ENCODE measurements at regions not wholly inside any gene's neighbourhood (a gene's known extent, or its start where the extent isn't known, plus 50 kb on each side); places are given as distances from the start of the nearest gene placed in this dataset.
A peak's percentile ranks its signal among the peaks of the same experiment; 100 is the strongest.

DNA sequence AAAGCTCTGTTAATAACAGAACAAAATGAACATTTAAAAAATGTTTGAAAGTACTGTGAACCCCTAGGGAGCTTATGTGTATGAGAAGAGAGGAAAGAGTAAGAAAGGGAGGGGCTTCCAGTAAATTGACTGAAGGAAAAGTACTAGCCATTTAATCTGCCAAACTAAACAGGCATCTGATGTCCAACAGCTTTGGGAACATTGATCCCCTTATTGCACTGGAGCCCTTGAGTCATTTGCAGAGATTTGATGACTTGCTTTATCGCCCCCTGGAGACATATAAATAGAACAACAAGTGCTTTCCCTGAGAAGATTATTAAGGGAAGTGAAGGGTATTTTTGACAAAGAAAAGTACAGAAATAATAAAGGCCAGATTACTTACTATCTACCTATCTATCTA, 319.3 kb upstream of the NOVA1 start:
- DNase-seq (no peak), ATAC-seq (ENCODE audit: insufficient read depth, low read depth) (no peak)
- Histone ChIP-seq H4K20me1 (ENCODE audit: insufficient read depth, low read length) (no peaks in the 10 kb centered on the region), H3K4me1 (ENCODE audit: insufficient read depth, low read length) (no peaks in the 10 kb centered on the region), H2AFZ (ENCODE audit: low read depth, low read length) (no peak overlapping the region), H3K36me3 (ENCODE audit: insufficient read depth, low read length) (no peaks in the 10 kb centered on the region), H3K9me3 (ENCODE audit: insufficient read depth, low read length, severe bottlenecking) (no peaks in the 10 kb centered on the region), H3K4me3 (ENCODE audit: low read depth in 1 of 2, low read length in 2 of 2) (no peak overlapping the region), H3K9ac (ENCODE audit: low read depth, low read length) (no peak overlapping the region), H3K79me2 (ENCODE audit: insufficient read depth, low read length) (no peaks in the 10 kb centered on the region), H3K27ac (ENCODE audit: low read length) (no peak overlapping the region), H3K27me3 (ENCODE audit: insufficient read depth, low read length, poor library complexity) (no peaks in the 10 kb centered on the region), H3K4me2 (ENCODE audit: insufficient read depth, low read length) (no peak overlapping the region)
- TF ChIP-seq, protein P1, sequence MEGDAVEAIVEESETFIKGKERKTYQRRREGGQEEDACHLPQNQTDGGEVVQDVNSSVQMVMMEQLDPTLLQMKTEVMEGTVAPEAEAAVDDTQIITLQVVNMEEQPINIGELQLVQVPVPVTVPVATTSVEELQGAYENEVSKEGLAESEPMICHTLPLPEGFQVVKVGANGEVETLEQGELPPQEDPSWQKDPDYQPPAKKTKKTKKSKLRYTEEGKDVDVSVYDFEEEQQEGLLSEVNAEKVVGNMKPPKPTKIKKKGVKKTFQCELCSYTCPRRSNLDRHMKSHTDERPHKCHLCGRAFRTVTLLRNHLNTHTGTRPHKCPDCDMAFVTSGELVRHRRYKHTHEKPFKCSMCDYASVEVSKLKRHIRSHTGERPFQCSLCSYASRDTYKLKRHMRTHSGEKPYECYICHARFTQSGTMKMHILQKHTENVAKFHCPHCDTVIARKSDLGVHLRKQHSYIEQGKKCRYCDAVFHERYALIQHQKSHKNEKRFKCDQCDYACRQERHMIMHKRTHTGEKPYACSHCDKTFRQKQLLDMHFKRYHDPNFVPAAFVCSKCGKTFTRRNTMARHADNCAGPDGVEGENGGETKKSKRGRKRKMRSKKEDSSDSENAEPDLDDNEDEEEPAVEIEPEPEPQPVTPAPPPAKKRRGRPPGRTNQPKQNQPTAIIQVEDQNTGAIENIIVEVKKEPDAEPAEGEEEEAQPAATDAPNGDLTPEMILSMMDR (IDR thresholded peaks at IDR 0.05; ENCODE audit: borderline replicate concordance, extremely low read depth, low read length, poor library complexity, severe bottlenecking) = peak; percentile 37
- TF ChIP-seq EZH2 (IDR thresholded peaks at IDR 0.05; ENCODE audit: borderline replicate concordance, low read depth, low read length, severe bottlenecking) = no peak

DNA sequence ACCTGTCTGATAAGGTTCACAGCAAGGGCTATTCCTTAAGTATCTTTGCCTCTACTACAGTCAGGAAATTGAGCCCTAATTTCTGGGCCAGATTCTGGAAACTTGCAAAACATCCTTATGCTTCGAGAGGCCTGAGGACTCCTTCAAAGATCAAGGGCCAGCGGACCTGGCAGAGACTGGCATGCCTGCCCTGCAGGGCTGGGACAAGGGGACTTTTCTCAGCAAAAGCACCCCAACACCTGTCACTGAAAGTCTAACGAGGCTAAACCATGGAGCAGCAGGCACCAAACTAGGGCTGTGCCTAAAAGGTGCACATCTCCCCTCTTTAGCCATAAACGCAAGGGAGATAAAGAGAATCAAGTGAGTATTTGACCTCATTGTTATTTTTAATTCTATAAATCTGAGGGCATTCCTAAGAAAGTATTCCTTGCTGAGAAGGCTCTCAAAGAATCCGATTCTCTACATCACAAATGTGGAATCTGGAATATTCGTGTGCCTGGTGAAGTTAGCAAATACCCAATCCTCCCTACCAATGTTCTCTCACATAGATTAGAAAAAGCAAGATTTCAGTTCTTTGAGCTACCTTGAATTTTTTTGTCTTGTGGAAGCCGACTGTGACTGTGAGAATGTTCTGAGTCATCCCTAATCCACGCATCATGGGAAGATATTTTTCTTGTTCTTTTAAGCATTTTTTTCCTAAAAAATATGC, 328.2 kb upstream of the NOVA1 start:
- Histone ChIP-seq H3K36me3 (ENCODE audit: insufficient read depth, low read length) (no peaks in the 10 kb centered on the region), H3K27me3 (ENCODE audit: insufficient read depth, low read length, poor library complexity) (no peaks in the 10 kb centered on the region), H4K20me1 (ENCODE audit: insufficient read depth, low read length) (no peaks in the 10 kb centered on the region), H3K4me2 (ENCODE audit: insufficient read depth, low read length) (no peak overlapping the region), H3K9me3 (ENCODE audit: insufficient read depth, low read length, severe bottlenecking) (no peaks in the 10 kb centered on the region), H3K79me2 (ENCODE audit: insufficient read depth, low read length) (no peaks in the 10 kb centered on the region), H3K4me1 (ENCODE audit: insufficient read depth, low read length) (no peaks in the 10 kb centered on the region), H3K27ac (ENCODE audit: low read length) (no peak overlapping the region), H3K4me3 (ENCODE audit: low read depth in 1 of 2, low read length in 2 of 2) (no peak overlapping the region), H2AFZ (ENCODE audit: low read depth, low read length) (no peak overlapping the region), H3K9ac (ENCODE audit: low read depth, low read length) (no peak overlapping the region)
- no peak for TF ChIP-seq EZH2 (IDR thresholded peaks at IDR 0.05; ENCODE audit: borderline replicate concordance, low read depth, low read length, severe bottlenecking)
- TF ChIP-seq, protein P1 (IDR thresholded peaks at IDR 0.05; ENCODE audit: borderline replicate concordance, extremely low read depth, low read length, poor library complexity, severe bottlenecking) = no peak
- DNase-seq (no peak), ATAC-seq (ENCODE audit: insufficient read depth, low read depth) (no peak)

DNA sequence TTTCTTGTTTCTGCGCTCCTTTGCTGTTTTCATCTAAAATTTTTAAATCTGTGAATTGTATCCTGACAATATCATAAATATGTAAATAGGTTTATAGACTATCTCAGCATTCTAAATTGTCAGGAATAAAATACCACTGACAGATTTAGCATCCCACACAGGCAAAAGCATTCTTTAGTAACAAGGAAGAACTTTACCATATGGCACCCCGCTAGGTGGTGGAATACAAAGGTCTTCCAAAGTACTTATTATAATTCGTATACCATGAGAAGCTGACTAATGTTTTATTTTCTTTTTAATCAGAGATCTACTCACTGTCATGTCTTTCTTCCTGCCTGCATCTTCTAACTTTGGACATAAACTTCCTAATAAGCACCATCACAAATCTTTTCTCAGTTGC, 328.8 kb upstream of the NOVA1 start:
- no peaks in the 10 kb centered on the region for H3K36me3 ChIP-seq (ENCODE audit: insufficient read depth, low read length)
- ATAC-seq (ENCODE audit: insufficient read depth, low read depth) = no peak
- no peak overlapping the region for H3K4me3 ChIP-seq (ENCODE audit: low read depth in 1 of 2, low read length in 2 of 2)
- H3K4me1 ChIP-seq (ENCODE audit: insufficient read depth, low read length) = no peaks in the 10 kb centered on the region
- TF ChIP-seq, protein P1 (IDR thresholded peaks at IDR 0.05; ENCODE audit: borderline replicate concordance, extremely low read depth, low read length, poor library complexity, severe bottlenecking) = no peak
- TF ChIP-seq EZH2 (IDR thresholded peaks at IDR 0.05; ENCODE audit: borderline replicate concordance, low read depth, low read length, severe bottlenecking) = no peak
- H3K27me3 ChIP-seq (ENCODE audit: insufficient read depth, low read length, poor library complexity) = no peaks in the 10 kb centered on the region
- no peak overlapping the region for H3K9ac ChIP-seq (ENCODE audit: low read depth, low read length)
- no peak overlapping the region for H2AFZ ChIP-seq (ENCODE audit: low read depth, low read length)
- H3K27ac ChIP-seq (ENCODE audit: low read length) = no peak overlapping the region
- no peaks in the 10 kb centered on the region for H3K79me2 ChIP-seq (ENCODE audit: insufficient read depth, low read length)
- H4K20me1 ChIP-seq (ENCODE audit: insufficient read depth, low read length) = no peaks in the 10 kb centered on the region
- H3K9me3 ChIP-seq (ENCODE audit: insufficient read depth, low read length, severe bottlenecking) = no peaks in the 10 kb centered on the region
- no peak overlapping the region for H3K4me2 ChIP-seq (ENCODE audit: insufficient read depth, low read length)
- DNase-seq = no peak
